ENCODE measurements at regions not wholly inside any gene's neighbourhood (a gene's known extent, or its start where the extent isn't known, plus 50 kb on each side); places are given as distances from the start of the nearest gene placed in this dataset.

- Mint-ChIP-seq H3K9me3 (peaks cover 0 to 6% of the 10 kb centered on the region in 2 donors), H3K27ac (no peak overlapping the region), H3K36me3 (no peaks in the 10 kb centered on the region)
- DNase-seq (ENCODE audit: low spot score in 2 of 2) (no peak), ATAC-seq (no peak)
These were observed 279.3 kb downstream of the RBM26 start for GRCh38 chr13:79126706-79127105.

DNA sequence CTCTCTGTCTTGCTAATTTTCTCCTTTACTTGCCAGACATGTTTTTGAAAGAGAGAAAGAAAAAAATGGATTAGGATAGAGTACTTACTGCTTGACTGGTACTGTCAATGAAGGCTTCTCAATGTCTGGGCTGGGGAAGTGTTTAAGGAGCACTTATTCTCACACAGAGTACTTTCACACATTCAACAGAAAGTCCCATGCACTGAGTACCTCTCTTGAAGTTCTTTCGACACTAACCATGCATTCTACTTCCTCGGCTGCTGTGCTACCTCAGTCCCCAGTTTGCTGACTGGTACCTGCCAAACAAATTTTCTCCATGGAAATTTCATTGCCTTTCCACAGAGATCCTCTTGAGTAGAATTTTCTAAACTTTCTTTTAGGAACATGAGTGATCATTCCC lies 281.9 kb downstream of the RBM26 start:
- peaks cover 0 to 6% of the 10 kb centered on the region in 2 donors for H3K9me3 Mint-ChIP-seq
- ATAC-seq (no peak), DNase-seq (ENCODE audit: low spot score in 2 of 2) (no peak)
- H3K36me3 Mint-ChIP-seq = no peaks in the 10 kb centered on the region
- H3K27ac Mint-ChIP-seq = no peak overlapping the region

GRCh38 chr13:79121286-79121685 lies 284.8 kb downstream of the RBM26 start:
- Mint-ChIP-seq H3K9me3 (no peaks in the 10 kb centered on the region), H3K36me3 (no peaks in the 10 kb centered on the region), H3K27ac (no peak overlapping the region)
- no peak for DNase-seq (ENCODE audit: low spot score in 2 of 2)
- ATAC-seq = no peak

GRCh38 chr13:79119578-79120107 lies 286.4 kb downstream of the RBM26 start:
- no peaks in the 10 kb centered on the region for H3K36me3 Mint-ChIP-seq
- DNase-seq (ENCODE audit: low spot score in 2 of 2) (no peak), ATAC-seq (no peak)
- no peaks in the 10 kb centered on the region for H3K9me3 Mint-ChIP-seq
- H3K27ac Mint-ChIP-seq = no peak overlapping the region

DNA sequence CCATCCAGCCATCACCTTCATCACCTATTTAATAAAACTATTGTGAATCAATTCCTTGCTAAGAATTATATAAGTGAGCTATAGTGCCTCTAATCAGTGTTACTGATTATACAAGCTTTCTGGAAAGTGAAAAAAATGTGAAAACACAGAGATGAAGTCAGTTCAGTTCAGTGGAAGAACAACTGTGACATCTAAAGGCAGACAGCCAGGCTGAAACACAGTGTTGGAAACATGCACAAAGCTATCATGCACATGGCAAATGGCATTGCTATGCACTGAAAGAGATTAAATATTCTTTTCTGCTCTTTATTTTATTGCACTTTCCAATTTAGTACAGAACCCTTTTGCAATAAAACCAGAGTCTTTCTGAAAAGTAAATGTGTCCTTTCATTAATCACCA lies 294.0 kb downstream of the RBM26 start:
- Mint-ChIP-seq H3K9me3 (no peaks in the 10 kb centered on the region), H3K36me3 (no peaks in the 10 kb centered on the region), H3K27ac (no peak overlapping the region)
- ATAC-seq = no peak
- DNase-seq (ENCODE audit: low spot score in 2 of 2) = no peak

DNA sequence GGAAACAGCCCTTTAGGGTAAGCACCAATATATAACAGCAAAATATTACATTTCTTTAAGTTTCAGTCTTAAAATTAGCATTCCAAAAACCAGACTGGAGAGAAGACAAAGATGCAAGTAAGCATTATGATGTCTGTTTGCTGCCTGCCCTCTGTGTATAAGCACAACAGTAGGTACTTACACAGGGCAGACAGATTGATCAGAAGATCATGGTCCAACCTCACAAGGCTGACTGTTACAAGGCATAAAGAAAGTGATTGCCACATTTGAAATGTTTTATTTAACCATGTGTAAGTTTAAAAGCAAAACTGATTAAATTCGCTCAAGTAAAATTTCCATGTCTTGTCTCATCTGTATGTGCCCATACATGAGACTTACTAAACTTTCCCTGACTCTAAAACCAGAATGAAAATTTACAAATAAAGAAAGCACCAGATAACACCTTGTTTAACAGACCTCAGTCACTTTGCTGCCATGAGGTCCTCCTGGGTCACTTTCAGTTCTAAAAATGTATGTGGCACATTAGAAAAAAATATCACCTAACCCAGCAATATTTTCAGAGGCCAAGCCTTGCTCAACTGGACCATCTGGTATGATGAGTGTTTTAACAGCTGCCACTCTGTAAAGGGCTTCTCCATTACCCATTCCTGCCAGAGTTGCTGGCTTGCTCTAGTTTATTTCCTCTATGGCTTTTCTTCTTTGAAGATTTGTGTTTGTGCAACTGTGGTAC lies 297.0 kb downstream of the RBM26 start:
- Mint-ChIP-seq H3K9me3 (no peaks in the 10 kb centered on the region), H3K27ac (no peak overlapping the region), H3K36me3 (no peaks in the 10 kb centered on the region)
- DNase-seq (ENCODE audit: low spot score in 2 of 2) (no peak), ATAC-seq (no peak)

DNA sequence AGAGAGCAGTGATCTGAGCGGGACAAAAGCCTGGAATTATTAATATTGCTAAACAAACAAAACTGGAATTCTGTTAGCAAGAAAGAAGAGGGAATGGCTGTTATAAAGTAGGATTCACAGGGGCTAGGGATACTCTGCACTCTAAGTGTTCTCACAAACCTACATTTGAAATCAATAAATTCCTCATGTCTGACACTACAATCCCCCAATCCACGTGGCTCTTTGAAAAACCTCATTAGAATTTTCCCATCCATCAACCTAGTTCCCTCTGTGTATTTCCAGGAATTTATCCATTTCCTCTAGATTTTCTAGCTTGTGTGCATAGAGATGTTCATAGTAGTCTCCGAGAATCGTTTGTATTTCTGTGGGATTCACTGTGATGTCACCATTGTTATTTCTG lies 307.5 kb downstream of the RBM26 start:
- no peak overlapping the region for H3K27ac Mint-ChIP-seq
- no peaks in the 10 kb centered on the region for H3K9me3 Mint-ChIP-seq
- no peaks in the 10 kb centered on the region for H3K36me3 Mint-ChIP-seq
- ATAC-seq = no peak
- DNase-seq (ENCODE audit: low spot score in 2 of 2) = no peak

DNA sequence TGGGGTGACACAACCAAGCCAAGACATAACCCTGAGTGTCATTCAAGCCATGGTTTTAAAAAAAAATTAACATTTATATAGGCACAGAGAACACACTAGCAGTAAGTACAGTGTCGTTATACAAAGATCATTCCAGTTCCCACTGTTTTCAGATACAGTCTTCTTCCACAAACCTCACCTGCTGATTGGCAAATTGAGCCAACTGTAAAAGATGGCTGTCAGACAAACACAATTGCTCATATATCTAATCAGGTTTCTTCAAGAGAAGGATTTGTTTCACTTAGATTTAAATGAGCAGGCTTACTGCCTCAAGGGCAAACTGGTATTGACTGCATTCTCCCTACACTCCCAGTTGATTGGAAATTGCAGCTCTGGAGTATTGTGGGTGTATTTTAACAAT lies 308.9 kb downstream of the RBM26 start:
- DNase-seq (ENCODE audit: low spot score in 2 of 2) = no peak
- Mint-ChIP-seq H3K27ac (no peak overlapping the region), H3K36me3 (no peaks in the 10 kb centered on the region), H3K9me3 (no peaks in the 10 kb centered on the region)
- no peak for ATAC-seq

GRCh38 chr13:79096099-79096498 lies 310.0 kb downstream of the RBM26 start:
- DNase-seq (ENCODE audit: low spot score in 2 of 2) = no peak
- no peak overlapping the region for H3K27ac Mint-ChIP-seq
- H3K9me3 Mint-ChIP-seq = no peaks in the 10 kb centered on the region
- ATAC-seq = no peak
- H3K36me3 Mint-ChIP-seq = no peaks in the 10 kb centered on the region

GRCh38 chr13:79090552-79091124 lies 315.4 kb downstream of the RBM26 start:
- DNase-seq (ENCODE audit: low spot score in 2 of 2) (no peak), ATAC-seq (no peak)
- Mint-ChIP-seq H3K27ac (no peak overlapping the region), H3K36me3 (no peaks in the 10 kb centered on the region), H3K9me3 (no peaks in the 10 kb centered on the region)

DNA sequence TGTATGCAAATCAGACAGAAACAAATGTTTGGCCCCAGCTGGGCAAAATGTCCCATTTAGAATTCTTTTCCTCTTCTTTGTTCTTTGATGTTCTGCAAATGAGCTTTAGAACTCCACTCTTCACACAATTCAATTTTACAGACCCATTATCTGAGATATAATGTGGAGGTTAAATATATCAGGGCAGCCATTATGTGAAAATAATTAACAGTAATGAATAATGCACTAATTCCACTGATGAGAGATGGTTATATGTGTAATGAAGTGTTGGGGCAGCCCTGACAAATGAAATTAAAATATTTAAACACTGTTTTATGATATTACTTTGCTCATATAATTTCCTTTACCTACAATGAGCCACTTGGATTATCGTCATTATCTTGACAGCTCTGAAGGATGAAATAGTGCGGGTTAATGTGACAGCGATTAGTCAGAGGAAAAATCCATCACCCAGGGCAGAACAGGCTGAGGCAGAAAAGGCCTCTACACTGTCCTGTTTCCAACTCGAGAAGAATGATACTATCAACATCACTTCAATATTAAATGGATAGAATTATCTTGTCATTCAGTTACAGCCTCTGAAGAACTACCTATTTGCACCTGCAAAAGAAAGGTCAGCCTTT lies 321.1 kb downstream of the RBM26 start:
- Mint-ChIP-seq H3K27ac (no peak overlapping the region), H3K9me3 (no peaks in the 10 kb centered on the region), H3K36me3 (no peaks in the 10 kb centered on the region)
- DNase-seq (ENCODE audit: low spot score in 2 of 2) (no peak), ATAC-seq (no peak)

DNA sequence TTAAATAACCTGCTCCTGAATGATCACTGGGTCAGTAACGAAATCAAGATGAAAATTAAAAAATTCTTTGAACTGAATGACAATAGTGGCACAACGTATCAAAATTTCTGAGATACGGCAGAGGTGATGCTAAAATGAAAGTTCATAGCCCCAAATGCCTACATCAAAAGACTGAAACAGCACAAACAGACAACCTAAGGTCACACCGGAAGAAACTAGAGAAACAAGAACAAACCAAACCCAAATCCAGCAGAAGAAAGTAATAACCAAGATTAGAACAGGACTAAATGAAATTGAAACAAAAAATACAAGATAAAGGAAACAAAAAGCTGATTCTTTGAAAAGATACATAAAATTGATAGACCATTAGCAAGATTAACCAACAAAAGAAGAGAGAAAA lies 324.1 kb downstream of the RBM26 start:
- ATAC-seq = no peak
- no peak for DNase-seq (ENCODE audit: low spot score in 2 of 2)
- Mint-ChIP-seq H3K9me3 (peaks cover 5 to 7% of the 10 kb centered on the region in 2 donors), H3K27ac (no peak overlapping the region), H3K36me3 (no peaks in the 10 kb centered on the region)

- Mint-ChIP-seq H3K27ac (no peak overlapping the region), H3K9me3 (peaks cover 5 to 7% of the 10 kb centered on the region in 2 donors), H3K36me3 (no peaks in the 10 kb centered on the region)
- DNase-seq (ENCODE audit: low spot score in 2 of 2) (no peak), ATAC-seq (no peak)
These were observed 326.7 kb downstream of the RBM26 start for GRCh38 chr13:79079351-79079839.

DNA sequence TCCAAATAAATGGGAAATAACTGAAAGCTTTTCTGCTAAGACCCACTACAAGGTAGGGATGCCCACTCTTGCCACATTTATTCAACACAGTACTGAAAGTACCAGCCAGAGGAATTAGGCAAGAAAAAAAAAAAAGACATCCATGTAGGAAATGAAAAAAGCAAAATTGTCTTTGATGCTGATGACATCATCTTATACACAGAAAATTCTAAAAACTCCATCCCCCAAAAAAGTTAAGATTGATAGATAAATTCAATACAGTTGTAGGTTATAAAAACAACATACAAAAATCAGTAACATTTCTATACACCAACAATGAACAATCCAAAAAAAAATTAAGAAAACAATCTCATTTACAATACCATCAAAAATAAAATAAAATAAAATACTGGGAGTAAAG lies 330.4 kb downstream of the RBM26 start:
- ATAC-seq (no peak), DNase-seq (ENCODE audit: low spot score in 2 of 2) (no peak)
- peaks cover 5 to 11% of the 10 kb centered on the region in 2 donors for H3K9me3 Mint-ChIP-seq
- no peak overlapping the region for H3K27ac Mint-ChIP-seq
- H3K36me3 Mint-ChIP-seq = no peaks in the 10 kb centered on the region

DNA sequence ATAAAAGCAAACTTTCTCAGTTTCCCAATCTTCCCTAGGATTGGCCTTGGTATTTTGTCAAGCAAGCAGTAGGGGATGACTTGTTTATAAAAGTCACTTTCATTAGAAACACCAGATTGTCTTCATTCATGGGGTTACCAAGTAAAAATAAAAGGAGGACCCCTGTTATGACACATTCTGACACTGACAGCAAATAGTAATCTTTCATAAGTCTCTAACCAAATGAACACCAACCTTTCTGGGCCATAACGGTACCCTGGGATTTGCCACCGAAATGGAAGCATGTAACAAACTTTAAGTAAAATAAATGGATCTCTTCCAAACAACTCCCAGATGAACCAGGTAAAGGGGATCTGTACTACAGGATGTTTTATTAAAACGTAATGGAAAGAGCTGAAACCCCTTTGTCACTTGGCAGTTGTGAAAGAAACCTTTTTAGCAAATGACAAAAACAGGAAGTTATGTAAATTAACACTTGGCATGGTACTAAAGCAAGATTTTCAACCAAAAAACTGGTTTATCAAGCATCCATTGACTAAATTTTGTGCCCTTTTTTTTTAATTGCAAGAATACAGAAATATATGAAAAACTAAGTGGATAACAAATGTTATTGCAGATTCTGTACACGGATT lies 335.6 kb downstream of the RBM26 start:
- ATAC-seq (no peak), DNase-seq (ENCODE audit: low spot score in 2 of 2) (no peak)
- no peak overlapping the region for H3K27ac Mint-ChIP-seq
- peaks cover 0 to 4% of the 10 kb centered on the region in 2 donors for H3K9me3 Mint-ChIP-seq
- H3K36me3 Mint-ChIP-seq = no peaks in the 10 kb centered on the region

GRCh38 chr13:79062291-79062690 lies 343.8 kb downstream of the RBM26 start:
- DNase-seq (ENCODE audit: low spot score in 2 of 2) (no peak), ATAC-seq (no peak)
- no peaks in the 10 kb centered on the region for H3K36me3 Mint-ChIP-seq
- H3K27ac Mint-ChIP-seq = no peak overlapping the region
- H3K9me3 Mint-ChIP-seq = no peaks in the 10 kb centered on the region

- H3K36me3 Mint-ChIP-seq = no peaks in the 10 kb centered on the region
- H3K9me3 Mint-ChIP-seq = peaks cover 0 to 4% of the 10 kb centered on the region in 2 donors
- no peak overlapping the region for H3K27ac Mint-ChIP-seq
- no peak for DNase-seq (ENCODE audit: low spot score in 2 of 2)
- no peak for ATAC-seq
These were observed 345.8 kb downstream of the RBM26 start for GRCh38 chr13:79060216-79060615.

All from activated naive CD4-positive, alpha-beta T cell treated with anti-CD3 and anti-CD28 coated beads, Interleukin-2, amount 50 U/mL, for 72 hours (primary cell).